HK-2 (cell line): ENCODE measurements at regions not wholly inside any gene's neighbourhood (a gene's known extent, or its start where the extent isn't known, plus 50 kb on each side); places are given as distances from the start of the nearest gene placed in this dataset.

Experiments used
- DNase-seq: peaks from one replicate; pipeline ENCODE4 v3.0.0-alpha.2; 2018; ENCODE audit not compliant: unreplicated experiment

DNA sequence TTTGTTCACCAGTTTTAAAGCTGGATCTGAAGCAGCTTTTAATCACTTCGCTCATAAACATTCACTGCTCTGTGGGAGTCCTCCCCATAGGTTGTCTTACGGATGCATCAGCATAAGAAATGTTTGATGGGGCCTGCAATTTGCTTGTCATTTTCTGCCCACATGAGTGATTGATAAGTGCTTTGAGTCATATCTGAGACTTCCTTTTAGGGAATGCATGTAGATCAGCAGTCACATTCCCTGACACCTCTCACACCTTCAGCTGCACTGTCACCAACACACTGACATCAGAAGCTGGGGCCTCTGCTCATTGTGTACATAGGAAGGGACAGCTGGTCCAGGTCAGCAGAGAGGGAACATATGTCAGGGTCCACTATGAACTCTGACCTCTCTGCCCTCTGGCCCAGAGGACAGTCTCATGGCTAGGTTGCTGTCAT is 84.1 kb upstream of the SPATA31D4 start:
- peak; percentile 49 for DNase-seq

DNA sequence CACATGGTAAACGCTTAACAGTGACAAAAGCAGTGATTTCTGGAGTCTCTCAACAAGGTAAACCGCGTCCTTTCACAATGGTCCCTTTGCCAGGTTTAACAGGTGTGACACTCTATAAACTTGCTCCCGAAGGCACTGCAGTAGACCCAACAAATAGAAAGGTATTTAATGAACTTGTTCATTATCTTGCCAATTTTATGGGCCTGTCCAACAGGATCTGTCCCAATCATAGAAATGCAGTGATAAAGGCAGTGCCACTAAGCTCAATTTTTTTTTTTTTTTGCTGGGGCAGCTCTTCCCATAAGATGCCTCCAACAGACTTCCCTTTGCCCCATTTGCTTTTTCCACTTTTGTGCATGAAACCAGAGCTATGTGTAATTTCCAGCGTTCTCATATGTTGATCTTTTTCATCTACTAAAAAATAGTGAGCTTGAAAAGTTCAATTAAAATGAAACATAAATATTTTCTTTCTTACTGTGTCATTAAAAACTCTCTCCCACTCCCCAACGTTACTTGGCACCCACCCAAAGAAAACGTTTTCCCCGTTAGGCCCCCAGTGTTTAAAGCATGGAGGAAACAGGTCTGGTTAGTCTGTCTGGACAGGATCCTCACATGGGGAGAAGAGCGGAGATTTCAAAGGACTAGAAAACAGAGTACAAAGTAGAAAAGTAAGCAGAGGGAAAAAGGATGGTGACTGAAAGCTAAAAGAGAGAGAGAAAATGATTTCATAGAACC is 80.9 kb upstream of the SPATA31D4 start:
- DNase-seq = no peak

DNA sequence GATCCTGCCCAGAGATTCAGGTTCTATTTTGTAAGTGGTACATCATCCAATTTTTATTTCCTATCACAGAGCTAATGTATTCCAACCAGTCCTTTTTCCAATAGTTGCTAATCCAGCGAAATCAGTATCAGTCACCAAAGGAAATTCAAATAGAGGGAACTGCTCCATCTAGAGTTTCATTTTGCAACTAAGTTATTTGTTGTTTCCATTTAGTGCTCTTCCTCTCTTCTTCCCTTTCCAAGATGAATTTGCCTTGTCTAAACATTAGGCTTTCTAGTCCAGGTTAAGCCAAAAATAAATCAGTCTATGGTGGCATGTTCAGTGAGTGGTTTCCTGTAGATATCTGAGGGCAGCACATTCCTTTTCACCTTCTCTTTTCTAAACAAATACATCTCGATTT is 79.8 kb upstream of the SPATA31D4 start:
- no peak for DNase-seq

DNA sequence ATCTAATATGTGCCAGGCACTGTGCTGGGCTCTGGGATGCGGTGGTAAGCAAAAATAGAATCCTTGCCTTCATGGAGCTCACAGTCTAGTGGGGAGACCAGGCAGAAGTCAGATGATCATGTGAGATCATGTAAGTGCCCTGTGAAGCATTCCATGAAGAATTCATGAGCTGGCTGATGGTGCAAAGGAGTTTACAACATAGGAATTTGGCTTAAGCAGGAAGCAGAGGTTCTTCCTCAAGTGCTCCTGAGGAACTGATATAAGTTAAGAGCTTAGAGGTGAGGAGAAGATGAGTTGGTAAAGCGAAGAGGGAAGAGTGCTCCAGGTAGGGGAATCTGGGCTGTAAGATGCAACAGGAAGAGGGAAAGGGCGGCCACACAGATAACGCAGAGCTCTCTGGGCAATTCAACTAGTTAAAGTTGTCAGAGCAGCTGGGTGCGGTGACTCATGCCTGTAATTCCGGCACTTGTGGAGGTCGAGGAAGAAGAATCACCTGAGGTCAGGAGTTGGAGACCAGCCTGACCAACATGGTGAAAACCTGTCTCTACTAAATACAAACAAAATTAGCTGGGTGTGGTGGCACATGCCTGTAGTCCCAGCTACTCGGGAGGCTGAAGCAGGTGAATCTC is 78.5 kb upstream of the SPATA31D4 start:
- DNase-seq = no peak

DNA sequence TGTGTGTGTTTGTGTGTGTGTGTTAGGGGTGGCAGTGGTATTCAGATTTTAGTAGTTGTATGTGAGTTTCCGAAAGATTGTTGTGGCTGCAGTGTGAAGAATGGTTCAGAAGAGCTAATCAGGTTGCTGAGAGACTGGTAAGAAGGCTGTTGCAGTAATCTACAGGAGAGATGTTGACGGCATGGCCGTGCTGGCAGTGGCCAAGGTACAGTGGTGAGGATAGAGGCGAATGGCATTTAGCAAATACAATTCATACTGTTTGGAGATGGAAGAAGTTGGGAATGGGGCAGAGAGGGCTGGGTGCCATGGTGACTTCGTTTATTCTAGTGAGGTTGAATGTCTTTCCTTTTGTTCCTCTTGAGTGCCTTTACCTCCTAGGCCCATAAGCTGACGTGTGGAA is 77.5 kb upstream of the SPATA31D4 start:
- no peak for DNase-seq

DNA sequence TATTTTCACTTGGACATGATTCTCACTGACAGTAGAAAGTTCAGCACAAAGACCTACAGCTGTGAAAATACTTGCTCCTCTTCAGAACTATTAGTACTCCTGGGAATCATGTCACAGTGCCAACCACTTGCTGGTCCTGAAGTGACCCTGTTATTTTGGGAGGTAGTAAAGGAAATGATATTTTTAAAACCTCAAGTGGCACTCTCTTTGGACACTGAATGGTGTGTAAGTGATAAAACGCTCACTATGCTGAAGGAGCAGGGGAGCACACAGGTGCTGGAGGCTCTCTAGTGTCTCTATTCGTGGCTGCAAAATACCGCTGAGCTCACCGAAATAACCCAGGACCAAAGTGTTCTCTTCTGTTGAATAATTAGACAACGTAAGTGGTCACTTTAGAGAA is 76.9 kb upstream of the SPATA31D4 start:
- DNase-seq = no peak

DNA sequence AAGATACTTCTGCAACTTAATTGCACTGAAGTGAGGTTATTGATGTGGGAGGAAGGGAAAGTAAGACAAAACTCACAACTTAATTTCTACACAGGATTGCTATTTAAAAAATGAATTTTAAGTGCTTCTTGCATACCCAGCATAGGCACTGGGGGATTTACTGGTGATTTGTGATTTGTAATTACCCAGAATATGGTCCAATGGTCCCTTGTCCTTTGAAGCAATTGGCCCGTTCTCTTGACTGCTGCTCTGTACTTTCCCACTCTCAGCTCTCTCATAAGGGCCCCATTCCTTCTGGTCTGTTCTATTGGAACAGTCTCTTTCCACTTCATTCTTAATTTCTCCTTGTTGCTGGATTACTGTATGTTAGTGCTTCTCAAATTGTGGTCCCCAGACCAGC is 75.4 kb upstream of the SPATA31D4 start:
- no peak for DNase-seq

DNA sequence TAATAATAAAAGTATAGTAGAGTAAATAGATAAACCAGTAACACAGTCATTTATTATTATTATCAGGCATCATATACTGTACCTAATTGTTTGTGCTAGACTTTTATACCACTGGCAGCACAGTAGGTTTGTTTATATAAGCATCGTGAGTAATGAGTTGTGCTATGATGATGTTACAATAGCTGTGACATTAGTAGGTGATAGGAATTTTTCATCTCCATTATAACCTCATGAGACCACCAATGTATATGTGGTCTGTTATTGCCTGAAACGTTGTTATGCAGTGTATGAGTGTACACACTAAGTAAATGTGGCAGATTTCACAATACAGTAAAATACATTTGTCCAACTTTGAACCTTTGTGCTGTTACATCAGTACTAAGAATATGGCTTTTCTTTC is 72.7 kb upstream of the SPATA31D4 start:
- DNase-seq = no peak

DNA sequence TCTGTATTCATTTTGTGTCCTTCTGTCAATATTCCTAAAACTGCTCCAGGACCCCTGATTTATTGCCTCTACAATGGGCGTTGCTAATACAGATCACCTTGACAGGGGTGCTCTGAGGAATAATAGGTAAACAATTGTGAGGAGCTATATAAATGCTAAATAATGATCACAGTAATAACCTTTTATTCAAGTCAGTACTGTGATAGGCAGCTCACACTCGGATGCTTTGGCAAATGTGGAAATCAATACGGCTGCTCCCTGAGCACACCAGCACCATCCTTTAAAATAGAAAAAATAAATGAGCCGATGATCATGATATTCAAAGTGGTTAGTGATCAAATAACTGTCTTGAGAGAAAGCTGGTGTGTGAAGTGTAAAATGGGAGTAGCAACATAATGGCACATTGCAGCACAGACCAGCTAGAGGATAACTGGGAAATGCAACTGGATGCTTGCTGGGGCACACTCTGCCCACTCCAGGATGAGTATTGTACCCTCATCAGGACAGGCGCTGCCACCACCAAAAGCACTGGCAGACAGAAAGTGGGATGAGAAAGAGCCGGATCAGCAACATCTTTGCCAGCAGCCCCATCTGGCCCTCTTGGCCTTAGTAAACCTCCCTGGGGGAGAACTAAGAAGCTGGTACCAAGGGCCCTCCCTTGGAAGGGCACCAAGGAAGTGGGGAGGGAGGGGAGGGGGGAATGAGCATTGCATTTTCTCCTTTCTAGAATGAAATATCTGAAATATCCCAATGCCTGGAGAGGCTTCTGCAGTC is 69.4 kb upstream of the SPATA31D4 start:
- DNase-seq = no peak

DNA sequence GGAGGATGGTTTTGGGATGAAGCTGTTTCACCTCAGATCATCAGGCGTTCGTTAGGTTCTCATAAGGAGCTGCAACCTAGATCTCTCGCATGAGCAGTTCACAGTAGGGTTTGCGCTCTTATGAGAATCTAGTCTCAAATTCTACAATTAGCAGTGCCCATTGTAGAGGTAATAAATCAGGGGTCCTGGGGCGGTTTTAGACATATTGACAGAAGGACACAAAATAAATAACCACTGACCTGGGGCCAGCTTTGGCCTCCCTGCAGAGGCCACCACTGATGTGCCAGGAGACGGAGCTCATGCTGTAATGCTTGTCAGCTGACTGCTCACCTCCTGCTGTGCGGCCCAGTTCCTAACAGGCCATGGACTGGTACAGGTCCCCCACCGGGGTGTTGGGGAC is 67.6 kb upstream of the SPATA31D4 start:
- DNase-seq = no peak

DNA sequence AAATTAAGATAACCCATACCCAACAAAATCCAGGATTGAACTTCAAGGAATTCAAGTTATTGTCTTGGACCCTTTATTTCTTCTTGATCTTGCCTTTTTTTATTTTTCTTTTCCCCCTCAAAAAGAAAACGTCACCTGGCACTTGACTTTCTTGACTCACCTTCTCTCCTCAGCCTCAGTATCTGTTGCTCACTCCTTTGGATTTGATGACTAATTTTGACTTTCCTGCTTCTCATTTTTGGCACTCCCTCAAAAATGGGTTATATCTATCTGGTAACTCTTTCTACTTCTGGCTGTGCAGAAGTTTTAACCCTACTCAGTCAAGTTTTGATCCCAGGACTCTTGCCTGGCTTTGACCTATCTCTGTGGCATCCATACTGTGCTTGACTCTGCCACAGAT is 66.6 kb upstream of the SPATA31D4 start:
- no peak for DNase-seq

DNA sequence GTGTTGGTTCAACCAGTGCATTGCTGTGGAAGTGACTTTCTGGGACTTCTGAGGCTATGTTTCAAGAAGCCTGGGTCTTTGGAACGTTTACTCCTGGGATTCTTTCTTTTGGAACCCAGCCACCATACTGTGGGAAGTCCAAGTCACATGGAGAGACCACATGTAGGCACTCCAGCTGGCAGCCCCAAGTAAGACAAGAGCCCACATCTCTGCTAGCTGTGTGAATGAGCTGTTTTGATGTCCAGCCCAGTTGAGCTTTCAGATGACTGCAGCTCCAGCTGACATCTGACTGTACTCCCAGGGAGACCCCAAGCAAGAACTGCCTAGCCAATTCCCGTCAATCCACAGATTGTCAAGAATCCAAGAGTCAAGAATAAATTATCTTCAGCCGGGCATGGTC is 60.1 kb upstream of the SPATA31D4 start:
- DNase-seq = peak; percentile 6

DNA sequence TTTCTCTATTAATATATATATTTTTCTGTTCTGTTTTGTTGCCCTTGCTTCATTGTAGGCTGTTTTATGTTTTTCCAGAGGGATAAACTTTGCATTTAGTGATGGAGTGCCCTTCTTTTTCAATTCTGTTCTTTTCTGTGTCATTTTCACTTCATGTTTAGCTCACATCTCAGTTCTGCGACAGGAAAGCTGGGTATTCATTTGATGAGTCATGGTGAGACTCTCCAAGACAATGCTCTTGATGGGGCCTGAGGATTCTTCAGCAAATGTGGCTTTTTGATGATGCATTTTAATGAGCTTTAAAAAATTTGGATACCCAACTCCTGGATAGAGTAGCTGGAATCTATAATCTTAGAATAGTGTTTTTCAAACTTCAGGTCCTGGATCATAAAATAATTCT is 56.5 kb upstream of the SPATA31D4 start:
- no peak for DNase-seq

DNA sequence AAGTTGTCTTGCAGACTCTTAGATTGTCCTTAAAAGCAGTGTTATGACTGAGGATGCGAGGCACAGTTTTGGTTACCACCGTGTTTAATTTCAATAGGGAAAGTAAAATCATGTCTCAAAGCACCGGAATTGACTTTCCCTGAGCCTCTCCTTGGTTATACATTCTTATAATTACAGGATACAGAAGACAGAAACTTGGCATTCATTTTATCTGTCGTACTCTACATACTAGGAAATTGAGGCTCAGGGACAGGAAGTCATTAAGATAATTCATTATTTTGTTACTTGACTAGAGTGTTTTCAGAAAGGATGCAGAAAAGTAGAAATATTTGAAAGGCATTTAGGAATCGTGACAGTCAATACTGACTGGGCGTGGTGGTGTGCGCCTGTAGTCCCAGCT is 54.0 kb upstream of the SPATA31D4 start:
- DNase-seq = no peak

DNA sequence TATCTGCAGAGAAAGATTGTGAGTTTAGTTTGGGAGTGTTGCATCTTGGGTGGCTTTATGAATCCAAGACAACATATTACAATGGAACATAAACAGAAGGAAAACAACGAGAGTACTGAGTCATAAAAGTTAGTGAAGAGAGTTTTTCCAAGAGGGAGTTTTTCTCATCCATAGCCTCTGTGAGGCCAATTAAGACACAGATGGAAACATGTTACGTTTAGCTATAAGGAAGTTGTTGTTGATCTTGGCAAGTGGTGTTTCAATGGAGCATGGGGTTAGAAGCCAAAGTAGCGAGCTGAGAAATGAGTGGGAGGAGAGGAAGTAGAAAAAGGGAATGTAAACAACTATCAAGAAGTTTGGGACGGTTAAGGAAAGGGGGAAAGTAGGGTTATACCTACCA is 53.3 kb upstream of the SPATA31D4 start:
- no peak for DNase-seq

DNA sequence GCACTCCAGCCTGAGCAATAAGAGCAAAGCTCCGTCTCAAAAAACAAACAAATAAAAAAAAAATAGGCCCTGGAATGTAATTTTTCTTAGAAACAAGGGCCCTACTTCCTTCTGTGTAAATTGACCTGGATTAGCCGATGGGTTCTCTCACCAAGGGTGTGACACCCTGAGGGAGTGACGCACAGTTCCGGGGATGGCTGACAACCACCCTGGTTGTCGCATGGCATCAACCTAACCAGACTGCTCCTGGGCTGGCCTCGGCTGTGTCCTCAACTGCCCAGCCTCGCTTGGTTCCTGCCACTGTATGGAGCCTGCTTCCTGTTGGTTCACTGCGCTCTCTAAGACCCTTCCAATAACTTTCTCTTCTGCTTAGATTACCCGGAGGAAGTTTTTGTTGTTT is 51.2 kb upstream of the SPATA31D4 start:
- DNase-seq = no peak
